ENCODE measurements at regions not wholly inside any gene's neighbourhood (a gene's known extent, or its start where the extent isn't known, plus 50 kb on each side); places are given as distances from the start of the nearest gene placed in this dataset.
A peak's percentile ranks its signal among the peaks of the same experiment; 100 is the strongest.

GRCh38 chr2:60324536-60324935 is 228.9 kb downstream of the BCL11A start:
- no peak for TF ChIP-seq CTCF (conservative IDR thresholded peaks at IDR 0.05)
- Histone ChIP-seq H3K36me3 (ENCODE audit: control insufficient read depth, insufficient read depth, low read length) (no peaks in the 10 kb centered on the region), H3K9me3 (ENCODE audit: control insufficient read depth, low read length) (peaks cover 6% of the 10 kb centered on the region), H3K4me3 (ENCODE audit: low read length) (no peak overlapping the region), H3K9ac (ENCODE audit: extremely low read depth, low read length, poor library complexity, severe bottlenecking) (no peak overlapping the region), H3K27me3 (ENCODE audit: control insufficient read depth, insufficient read depth, low read length, poor library complexity, severe bottlenecking) (peaks cover 16% of the 10 kb centered on the region), H3K4me1 (ENCODE audit: control insufficient read depth, insufficient read depth, low read length) (no peaks in the 10 kb centered on the region), H3K27ac (ENCODE audit: low read depth, low read length) (no peak overlapping the region)
- H3K4me1 Mint-ChIP-seq, result no peaks in the 10 kb centered on the region
- H3K27ac Mint-ChIP-seq, result no peak overlapping the region
- H3K27me3 Mint-ChIP-seq (ENCODE audit: insufficient read depth), result peaks cover 23% of the 10 kb centered on the region
- H3K9me3 Mint-ChIP-seq, result no peaks in the 10 kb centered on the region
- WGBS, 2 experiments (ENCODE audit: insufficient coverage in 1 of 2, insufficient read length in 1 of 2), result 92% methylated on average over 5 of the region's 5 CpGs; no CpG with 5 or more reads in 1 of the 2 experiments
- H3K36me3 Mint-ChIP-seq (ENCODE audit: low read depth), result no peaks in the 10 kb centered on the region
- no peak overlapping the region for H3K4me3 Mint-ChIP-seq
- DNase-seq, result peak; percentile 29

- Histone ChIP-seq H3K9me3 (ENCODE audit: control insufficient read depth, low read length) (peaks cover 6% of the 10 kb centered on the region), H3K27me3 (ENCODE audit: control insufficient read depth, insufficient read depth, low read length, poor library complexity, severe bottlenecking) (peaks cover 43% of the 10 kb centered on the region), H3K4me1 (ENCODE audit: control insufficient read depth, insufficient read depth, low read length) (no peaks in the 10 kb centered on the region), H3K36me3 (ENCODE audit: control insufficient read depth, insufficient read depth, low read length) (no peaks in the 10 kb centered on the region), H3K9ac (ENCODE audit: extremely low read depth, low read length, poor library complexity, severe bottlenecking) (no peak overlapping the region), H3K4me3 (ENCODE audit: low read length) (no peak overlapping the region), H3K27ac (ENCODE audit: low read depth, low read length) (no peak overlapping the region)
- Mint-ChIP-seq H3K4me3 (no peak overlapping the region), H3K27me3 (ENCODE audit: insufficient read depth) (peaks cover 50% of the 10 kb centered on the region), H3K4me1 (peaks cover 18% of the 10 kb centered on the region), H3K36me3 (ENCODE audit: low read depth) (no peaks in the 10 kb centered on the region), H3K9me3 (no peaks in the 10 kb centered on the region), H3K27ac (no peak overlapping the region)
- no peak for DNase-seq
- WGBS, 2 experiments (ENCODE audit: insufficient coverage in 1 of 2, insufficient read length in 1 of 2), result 86 to 89% methylated on average over 13 to 14 of the region's 14 CpGs
- no peak for TF ChIP-seq CTCF (conservative IDR thresholded peaks at IDR 0.05)
Observed at GRCh38 chr2:60321816-60322215, 231.6 kb downstream of the BCL11A start.

- Histone ChIP-seq H3K27me3 (ENCODE audit: control insufficient read depth, insufficient read depth, low read length, poor library complexity, severe bottlenecking) (peaks cover 53% of the 10 kb centered on the region), H3K9ac (ENCODE audit: extremely low read depth, low read length, poor library complexity, severe bottlenecking) (no peak overlapping the region), H3K27ac (ENCODE audit: low read depth, low read length) (no peak overlapping the region), H3K4me1 (ENCODE audit: control insufficient read depth, insufficient read depth, low read length) (no peaks in the 10 kb centered on the region), H3K36me3 (ENCODE audit: control insufficient read depth, insufficient read depth, low read length) (no peaks in the 10 kb centered on the region), H3K9me3 (ENCODE audit: control insufficient read depth, low read length) (peaks cover 3% of the 10 kb centered on the region), H3K4me3 (ENCODE audit: low read length) (no peak overlapping the region)
- no peak for TF ChIP-seq CTCF (conservative IDR thresholded peaks at IDR 0.05)
- Mint-ChIP-seq H3K4me3 (no peak overlapping the region), H3K27me3 (ENCODE audit: insufficient read depth) (peaks cover 57% of the 10 kb centered on the region), H3K4me1 (peaks cover 28% of the 10 kb centered on the region), H3K36me3 (ENCODE audit: low read depth) (no peaks in the 10 kb centered on the region), H3K27ac (no peak overlapping the region), H3K9me3 (no peaks in the 10 kb centered on the region)
- WGBS, 2 experiments (ENCODE audit: insufficient coverage in 1 of 2, insufficient read length in 1 of 2), result 94 to 100% methylated on average over 4 to 5 of the region's 5 CpGs
- peak; percentile 33 for DNase-seq
Observed at GRCh38 chr2:60320724-60321123, 232.7 kb downstream of the BCL11A start.

Measured in endodermal cell (in vitro differentiated cells).